ENCODE measurements at regions not wholly inside any gene's neighbourhood (a gene's known extent, or its start where the extent isn't known, plus 50 kb on each side); places are given as distances from the start of the nearest gene placed in this dataset.

DNA sequence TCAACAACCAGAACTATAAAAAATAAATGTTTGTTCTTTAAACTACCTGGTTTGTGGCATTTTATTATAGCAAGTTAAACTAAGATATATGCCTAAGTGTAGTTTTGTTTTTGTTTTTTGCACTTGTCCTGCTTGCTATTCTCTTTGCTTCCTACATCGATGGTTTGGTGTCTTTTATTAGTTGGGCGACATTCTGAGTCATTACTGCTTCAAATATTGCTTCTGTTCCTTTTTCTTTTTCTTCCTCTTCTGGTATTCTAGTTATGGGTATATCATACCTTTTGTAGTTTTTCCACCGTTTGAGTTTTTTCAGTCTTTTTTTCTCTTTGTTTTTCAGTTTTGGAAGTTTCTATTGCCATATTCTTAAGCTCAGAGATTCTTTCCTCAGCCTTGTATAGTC is 86.9 kb downstream of the MACIR start:
- no peak for DNase-seq (ENCODE audit: low spot score)

DNA sequence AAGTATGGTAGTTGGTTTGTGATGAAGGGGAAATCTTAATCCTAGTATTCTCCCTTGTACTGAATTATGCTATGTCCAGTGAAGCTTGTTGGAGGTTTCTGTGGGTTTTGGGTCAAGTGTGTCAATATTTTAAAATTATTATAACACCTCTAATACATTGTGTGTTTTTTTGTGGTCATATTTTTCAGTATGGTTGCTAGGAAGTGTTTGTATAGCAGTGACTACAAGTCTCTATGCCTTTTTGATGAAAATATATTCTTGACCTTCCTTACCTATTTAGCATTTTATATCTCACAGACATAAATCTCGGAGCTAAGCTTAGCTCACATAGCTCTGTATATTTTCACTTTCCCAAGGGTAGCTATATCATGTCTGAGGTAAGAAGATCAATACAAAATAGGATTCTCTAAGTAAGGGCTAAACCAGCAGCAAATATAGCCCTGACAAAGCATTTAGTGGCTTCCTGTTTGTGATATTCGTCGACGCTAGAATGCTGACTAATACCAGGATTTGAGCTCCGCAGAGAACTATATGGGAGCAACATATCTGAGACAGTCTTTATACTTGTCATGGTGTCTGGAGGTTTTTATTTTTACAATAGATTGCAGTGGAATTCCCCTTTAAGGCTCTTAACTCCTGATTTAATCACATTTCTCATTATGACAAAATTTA is 82.3 kb downstream of the MACIR start:
- no peak for DNase-seq (ENCODE audit: low spot score)

DNA sequence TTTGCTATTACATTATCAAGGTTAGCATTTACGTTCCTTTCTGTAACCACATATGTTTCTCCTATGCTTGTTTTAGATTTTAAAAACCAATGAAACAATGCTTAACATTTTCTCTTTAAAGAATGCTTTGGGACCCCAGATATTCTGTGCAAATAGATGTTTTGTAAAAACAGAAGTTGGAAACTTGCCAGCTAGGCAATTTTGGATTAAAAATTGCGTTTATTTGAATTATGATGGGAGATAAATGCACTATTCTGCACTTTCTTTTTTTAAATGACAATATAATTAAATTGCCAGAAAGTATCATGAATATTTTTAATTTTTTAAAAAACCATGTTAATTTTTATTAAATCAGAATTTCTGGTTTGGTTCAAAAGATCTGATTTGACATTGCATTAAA is 81.6 kb downstream of the MACIR start:
- DNase-seq (ENCODE audit: low spot score), result no peak

DNA sequence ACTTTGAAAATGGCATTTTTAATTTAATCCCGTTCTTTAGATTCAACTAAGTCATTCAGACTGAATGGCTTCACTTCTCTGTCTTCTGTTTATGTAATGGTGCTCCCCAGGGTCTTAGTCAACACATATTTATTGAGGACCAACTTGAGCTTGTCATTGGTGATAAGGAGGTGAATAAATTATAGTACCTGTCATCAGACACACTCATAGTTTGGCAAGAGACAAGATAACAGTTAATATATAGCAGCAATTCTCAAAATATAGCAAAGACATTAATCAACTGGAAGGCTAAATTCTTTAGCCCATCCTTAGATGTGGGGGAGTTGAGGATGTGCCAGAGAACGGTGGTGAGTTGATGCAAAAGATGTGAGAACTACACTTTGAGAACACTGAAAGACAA is 78.4 kb downstream of the MACIR start:
- DNase-seq (ENCODE audit: low spot score), result no peak

DNA sequence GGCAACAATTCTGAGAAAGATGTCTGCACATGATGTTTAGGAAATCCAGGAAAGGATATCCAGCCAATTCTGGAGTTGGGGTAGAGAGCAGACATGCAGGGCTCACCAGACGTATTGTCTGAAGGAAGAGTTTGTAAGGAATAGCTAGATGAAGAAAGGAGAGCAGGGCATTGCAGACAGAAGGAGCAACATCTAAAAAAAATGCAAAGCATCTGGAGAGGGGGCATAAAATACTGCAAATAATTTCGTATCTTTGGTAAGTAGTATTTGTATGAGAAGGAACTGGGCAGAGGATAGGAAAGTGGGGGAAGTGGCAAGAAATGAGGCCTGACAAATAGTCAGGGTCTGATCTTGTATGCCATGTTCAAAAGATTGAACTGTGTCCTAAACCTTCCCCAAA is 74.8 kb downstream of the MACIR start:
- no peak for DNase-seq (ENCODE audit: low spot score)

DNA sequence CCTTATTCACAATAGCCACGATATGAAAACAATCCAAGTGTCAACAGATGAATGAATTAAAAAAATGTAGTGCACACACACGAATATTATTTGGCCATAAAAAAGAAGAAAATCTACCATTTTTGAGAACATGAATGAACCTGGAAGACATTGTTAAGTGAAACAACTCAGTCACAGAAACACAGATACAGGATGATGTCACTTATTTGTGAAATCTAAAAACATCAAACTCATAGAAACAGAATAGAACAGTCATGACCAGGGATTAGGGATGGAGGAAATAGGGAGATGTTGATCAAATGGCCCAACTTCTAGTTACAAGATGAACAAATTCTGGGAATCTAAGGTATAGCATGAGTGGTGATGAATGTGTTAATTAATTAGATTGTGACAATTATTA is 72.3 kb downstream of the MACIR start:
- DNase-seq (ENCODE audit: low spot score), result no peak
